GM13976 (cell line): ENCODE measurements at regions not wholly inside any gene's neighbourhood (a gene's known extent, or its start where the extent isn't known, plus 50 kb on each side); places are given as distances from the start of the nearest gene placed in this dataset.

Experiments
- DNase-seq: peaks from one replicate; pipeline ENCODE4 v3.0.0; 2012; ENCODE audit warnings: low spot score
- CTCF ChIP-seq: IDR thresholded peaks from 2 replicates; pipeline ENCODE4 v1.5.1; 2012; ENCODE audit warnings: borderline replicate concordance, mild to moderate bottlenecking; ENCODE audit not compliant: insufficient read depth; ENCODE audit errors: extremely low read depth, missing control alignments, control extremely low read depth
- in situ Hi-C: fragments of 300-500 bp; cut with MboI; formaldehyde crosslinking; loops from one replicate; pipeline ENCODE4 v1.12.0; 2022; ENCODE audit warnings: low sequenced_read_pairs, mixed read lengths, inconsistent platforms; ENCODE audit not compliant: unreplicated experiment

GRCh38 chr9:116096046-116096445 lies 57.5 kb upstream of the PAPPA start:
- no peak for TF ChIP-seq CTCF
- DNase-seq: no peak
- in situ Hi-C loops: no loop called here

GRCh38 chr9:116096853-116097252 lies 56.7 kb upstream of the PAPPA start:
- in situ Hi-C loops: no loop called here
- TF ChIP-seq CTCF: no peak
- DNase-seq: no peak

- DNase-seq: no peak
- no peak for TF ChIP-seq CTCF
Measured at GRCh38 chr9:116098476-116098875, 55.1 kb upstream of the PAPPA start.

GRCh38 chr9:116099821-116100220 lies 53.8 kb upstream of the PAPPA start:
- DNase-seq: no peak
- no peak for TF ChIP-seq CTCF
- in situ Hi-C loops: no loop called here

More at GRCh38 chr9:116098476-116098875, 55.1 kb upstream of the PAPPA start:
- in situ Hi-C loops: no loop called here

- no peak for DNase-seq
- no peak for TF ChIP-seq CTCF
- in situ Hi-C loops: no loop called here
Measured at GRCh38 chr9:116100711-116101121, 52.9 kb upstream of the PAPPA start.

GRCh38 chr9:116101516-116101915 lies 52.1 kb upstream of the PAPPA start:
- no peak for DNase-seq
- TF ChIP-seq CTCF: no peak
- in situ Hi-C loops: no loop called here

GRCh38 chr9:116102596-116102995 lies 51.0 kb upstream of the PAPPA start:
- in situ Hi-C loops: no loop called here
- no peak for TF ChIP-seq CTCF
- DNase-seq: no peak
